ENCODE measurements at regions not wholly inside any gene's neighbourhood (a gene's known extent, or its start where the extent isn't known, plus 50 kb on each side); places are given as distances from the start of the nearest gene placed in this dataset.
"Not testable (repeated sequence)": the region's sequence is repeated elsewhere in the genome, so short reads cannot be mapped to it uniquely, and the experiment has no call there.

DNA sequence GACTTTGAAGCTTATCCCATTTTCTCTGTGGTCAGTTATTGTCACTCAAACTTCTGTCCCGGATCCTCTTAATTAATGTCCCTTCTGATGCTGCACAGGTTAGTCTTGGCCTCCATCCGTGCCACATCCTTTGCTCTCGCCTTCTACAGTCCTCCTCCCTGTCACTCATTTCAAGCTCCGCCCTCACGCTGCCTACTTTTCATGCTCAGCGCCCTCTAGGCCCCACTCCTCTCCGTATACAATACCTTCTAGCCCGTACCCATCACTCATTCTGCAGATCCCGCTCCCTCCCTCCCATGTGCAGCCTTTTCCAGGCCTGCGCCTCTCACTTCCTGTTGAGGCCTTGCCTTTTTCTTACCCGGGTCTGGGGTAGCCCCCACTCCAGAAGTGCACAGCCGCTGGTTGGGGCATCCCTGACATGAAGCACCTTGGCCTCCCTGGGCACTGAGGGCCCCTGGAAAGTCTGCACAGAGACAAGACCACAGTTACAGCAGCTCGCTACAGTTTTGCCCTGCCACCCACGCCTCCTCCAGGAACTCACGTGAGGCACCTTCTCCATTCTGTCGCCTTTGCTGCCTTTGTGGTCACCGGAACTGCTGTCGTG lies 88.5 kb upstream of the SLC25A48 start:
- no peak overlapping the region for H3K4me3 ChIP-seq (ENCODE audit: low read length)
- no peaks in the 10 kb centered on the region for H3K36me3 ChIP-seq (ENCODE audit: insufficient read depth, low read length)
- no peaks in the 10 kb centered on the region for H3K27me3 ChIP-seq (ENCODE audit: control insufficient read depth in 1 of 2, insufficient read depth in 2 of 2, low read length in 2 of 2)
- no peak overlapping the region for H3K27ac ChIP-seq (ENCODE audit: low read depth in 1 of 2, low read length in 2 of 2)
- H3K9me3 ChIP-seq (ENCODE audit: control insufficient read depth in 1 of 2, insufficient read depth in 1 of 2, low read length in 2 of 2): peaks cover 0 to 7% of the 10 kb centered on the region in 2 experiments
- no peaks in the 10 kb centered on the region for H3K4me1 Mint-ChIP-seq (ENCODE audit: low read depth)
- TF ChIP-seq, protein P1, sequence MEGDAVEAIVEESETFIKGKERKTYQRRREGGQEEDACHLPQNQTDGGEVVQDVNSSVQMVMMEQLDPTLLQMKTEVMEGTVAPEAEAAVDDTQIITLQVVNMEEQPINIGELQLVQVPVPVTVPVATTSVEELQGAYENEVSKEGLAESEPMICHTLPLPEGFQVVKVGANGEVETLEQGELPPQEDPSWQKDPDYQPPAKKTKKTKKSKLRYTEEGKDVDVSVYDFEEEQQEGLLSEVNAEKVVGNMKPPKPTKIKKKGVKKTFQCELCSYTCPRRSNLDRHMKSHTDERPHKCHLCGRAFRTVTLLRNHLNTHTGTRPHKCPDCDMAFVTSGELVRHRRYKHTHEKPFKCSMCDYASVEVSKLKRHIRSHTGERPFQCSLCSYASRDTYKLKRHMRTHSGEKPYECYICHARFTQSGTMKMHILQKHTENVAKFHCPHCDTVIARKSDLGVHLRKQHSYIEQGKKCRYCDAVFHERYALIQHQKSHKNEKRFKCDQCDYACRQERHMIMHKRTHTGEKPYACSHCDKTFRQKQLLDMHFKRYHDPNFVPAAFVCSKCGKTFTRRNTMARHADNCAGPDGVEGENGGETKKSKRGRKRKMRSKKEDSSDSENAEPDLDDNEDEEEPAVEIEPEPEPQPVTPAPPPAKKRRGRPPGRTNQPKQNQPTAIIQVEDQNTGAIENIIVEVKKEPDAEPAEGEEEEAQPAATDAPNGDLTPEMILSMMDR (IDR thresholded peaks at IDR 0.05): no peak
- H3K4me1 ChIP-seq (ENCODE audit: insufficient read depth, low read length): no peaks in the 10 kb centered on the region
- no peak overlapping the region for H3K4me3 Mint-ChIP-seq
- H3K9me3 Mint-ChIP-seq: no peaks in the 10 kb centered on the region
- H3K36me3 Mint-ChIP-seq (ENCODE audit: low read depth): no peaks in the 10 kb centered on the region
- H3K27me3 Mint-ChIP-seq: no peaks in the 10 kb centered on the region
- intact Hi-C loops (cut with DNase I, micrococcal nuclease): no loop called here
- DNase-seq (no peak), ATAC-seq (ENCODE audit: poor library complexity) (no peak)
- POLR2A ChIA-PET: no interaction called here
- CTCF ChIA-PET: no interaction called here
- H3K27ac Mint-ChIP-seq: no peak overlapping the region

DNA sequence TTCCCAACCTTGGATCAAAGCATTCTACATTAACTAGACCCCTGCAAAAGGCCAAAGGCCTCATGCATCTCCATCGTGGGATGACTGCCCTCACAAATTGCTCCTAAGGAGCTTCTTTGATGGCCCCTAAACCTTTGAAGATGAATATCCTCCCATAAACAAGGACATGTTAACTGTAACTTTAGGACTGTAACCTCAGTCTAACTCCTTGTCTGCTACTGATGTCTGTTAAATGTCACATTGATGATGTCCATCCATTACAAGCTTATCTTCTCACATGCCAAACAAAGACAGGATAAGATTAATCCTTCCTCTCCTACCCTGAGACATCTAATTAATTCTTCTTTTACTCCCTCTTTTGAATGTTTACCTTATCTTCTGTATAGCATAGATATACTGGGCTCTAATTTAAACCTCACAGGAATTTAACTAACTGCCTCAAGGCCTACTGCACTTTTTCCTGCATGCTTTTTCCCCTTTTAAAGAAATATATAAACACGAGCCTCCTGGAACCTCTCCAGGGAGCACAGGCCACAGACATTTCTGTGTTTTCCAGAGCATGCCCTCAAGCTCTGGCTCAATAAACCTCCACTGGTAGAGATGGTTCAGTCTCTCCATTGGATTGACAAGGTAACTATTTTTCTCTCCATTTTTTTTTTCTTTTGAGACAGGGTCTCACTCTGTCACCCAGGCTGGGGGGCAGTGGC lies 90.6 kb upstream of the SLC25A48 start:
- intact Hi-C loops (cut with DNase I, micrococcal nuclease): no loop called here

DNA sequence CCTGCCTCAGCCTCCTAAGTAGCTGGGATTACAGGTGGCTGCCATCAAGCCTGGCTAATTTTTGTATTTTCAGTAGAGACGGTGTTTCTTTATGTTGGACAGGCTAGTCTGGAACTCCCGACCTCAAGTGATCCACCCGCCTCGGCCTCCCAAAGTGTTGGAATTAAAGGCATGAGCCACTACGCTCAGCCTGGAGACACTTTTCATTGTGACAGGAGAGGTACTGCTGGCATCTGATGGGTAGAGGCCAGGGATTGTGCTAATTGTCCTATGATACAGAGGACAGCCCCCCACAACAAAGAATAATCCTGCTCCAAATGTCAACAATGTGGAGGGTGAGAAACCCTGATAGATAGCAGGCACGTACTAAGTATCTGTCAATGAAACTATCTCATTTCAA lies 91.3 kb upstream of the SLC25A48 start:
- H3K4me3 Mint-ChIP-seq: no peak overlapping the region

More for the DNA sequence above, 90.6 kb upstream of the SLC25A48 start:
- H3K4me3 Mint-ChIP-seq: no peak overlapping the region
- TF ChIP-seq, protein P1 (IDR thresholded peaks at IDR 0.05): no peak
- Histone ChIP-seq H3K36me3 (ENCODE audit: insufficient read depth, low read length) (no peaks in the 10 kb centered on the region), H3K27ac (ENCODE audit: low read depth in 1 of 2, low read length in 2 of 2) (no peak overlapping the region), H3K4me3 (ENCODE audit: low read length) (no peak overlapping the region), H3K27me3 (ENCODE audit: control insufficient read depth in 1 of 2, insufficient read depth in 2 of 2, low read length in 2 of 2) (no peaks in the 10 kb centered on the region), H3K4me1 (ENCODE audit: insufficient read depth, low read length) (no peaks in the 10 kb centered on the region), H3K9me3 (ENCODE audit: control insufficient read depth in 1 of 2, insufficient read depth in 1 of 2, low read length in 2 of 2) (peaks cover 0 to 7% of the 10 kb centered on the region in 2 experiments)
- H3K4me1 Mint-ChIP-seq (ENCODE audit: low read depth): no peaks in the 10 kb centered on the region
- no peaks in the 10 kb centered on the region for H3K36me3 Mint-ChIP-seq (ENCODE audit: low read depth)
- no peaks in the 10 kb centered on the region for H3K9me3 Mint-ChIP-seq
- H3K27me3 Mint-ChIP-seq: no peaks in the 10 kb centered on the region
- no peak overlapping the region for H3K27ac Mint-ChIP-seq
- ChIA-PET CTCF (no interaction called here), POLR2A (no interaction called here)
- ATAC-seq (ENCODE audit: poor library complexity): no peak
- no peak for DNase-seq

DNA sequence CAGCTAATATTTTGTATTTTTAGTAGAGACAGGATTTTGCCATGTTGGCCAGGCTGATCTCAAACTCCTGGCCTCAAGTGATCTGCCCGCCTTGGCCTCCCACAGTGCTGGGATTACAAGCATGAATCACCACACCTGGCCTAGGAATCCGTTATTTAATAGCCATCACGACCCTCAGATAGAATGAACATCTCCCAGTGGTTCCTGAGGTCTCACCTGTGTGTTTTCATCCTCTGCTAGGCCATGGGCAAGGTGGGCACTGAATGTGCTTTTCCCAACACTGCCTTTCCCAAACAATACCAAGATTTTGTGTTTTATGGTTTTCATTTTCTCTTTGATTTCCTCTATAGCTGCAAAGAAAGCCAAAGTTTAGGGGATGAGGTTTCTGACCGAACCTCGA lies 92.2 kb upstream of the SLC25A48 start:
- intact Hi-C loops (cut with DNase I, micrococcal nuclease); DNase-seq; H3K4me3 Mint-ChIP-seq; CTCF ChIA-PET; H3K4me1 Mint-ChIP-seq (ENCODE audit: low read depth); H3K9me3 Mint-ChIP-seq; H3K9me3 ChIP-seq (ENCODE audit: control insufficient read depth in 1 of 2, insufficient read depth in 1 of 2, low read length in 2 of 2); H3K36me3 Mint-ChIP-seq (ENCODE audit: low read depth); H3K36me3 ChIP-seq (ENCODE audit: insufficient read depth, low read length); POLR2A ChIA-PET; H3K27me3 ChIP-seq (ENCODE audit: control insufficient read depth in 1 of 2, insufficient read depth in 2 of 2, low read length in 2 of 2); ATAC-seq (ENCODE audit: poor library complexity); H3K27me3 Mint-ChIP-seq; H3K4me3 ChIP-seq (ENCODE audit: low read length); H3K27ac Mint-ChIP-seq; H3K4me1 ChIP-seq (ENCODE audit: insufficient read depth, low read length); H3K27ac ChIP-seq (ENCODE audit: low read depth in 1 of 2, low read length in 2 of 2): not testable (repeated sequence)

More for the DNA sequence above, 91.3 kb upstream of the SLC25A48 start:
- no peaks in the 10 kb centered on the region for H3K4me1 Mint-ChIP-seq (ENCODE audit: low read depth)
- Histone ChIP-seq H3K4me1 (ENCODE audit: insufficient read depth, low read length) (no peaks in the 10 kb centered on the region), H3K27ac (ENCODE audit: low read depth in 1 of 2, low read length in 2 of 2) (no peak overlapping the region), H3K36me3 (ENCODE audit: insufficient read depth, low read length) (no peaks in the 10 kb centered on the region), H3K27me3 (ENCODE audit: control insufficient read depth in 1 of 2, insufficient read depth in 2 of 2, low read length in 2 of 2) (no peaks in the 10 kb centered on the region), H3K9me3 (ENCODE audit: control insufficient read depth in 1 of 2, insufficient read depth in 1 of 2, low read length in 2 of 2) (peaks cover 0 to 7% of the 10 kb centered on the region in 2 experiments), H3K4me3 (ENCODE audit: low read length) (no peak overlapping the region)
- no peaks in the 10 kb centered on the region for H3K36me3 Mint-ChIP-seq (ENCODE audit: low read depth)
- ATAC-seq (ENCODE audit: poor library complexity) (no peak), DNase-seq (no peak)
- ChIA-PET POLR2A (no interaction called here), CTCF (no interaction called here)
- no peak overlapping the region for H3K27ac Mint-ChIP-seq
- intact Hi-C loops (cut with DNase I, micrococcal nuclease): no loop called here
- TF ChIP-seq, protein P1 (IDR thresholded peaks at IDR 0.05): no peak
- no peaks in the 10 kb centered on the region for H3K27me3 Mint-ChIP-seq
- no peaks in the 10 kb centered on the region for H3K9me3 Mint-ChIP-seq

Data from CD4-positive, alpha-beta T cell (primary cell).